ENCODE measurements at regions not wholly inside any gene's neighbourhood (a gene's known extent, or its start where the extent isn't known, plus 50 kb on each side); places are given as distances from the start of the nearest gene placed in this dataset.

- no peak overlapping the region for H3K9ac ChIP-seq (ENCODE audit: insufficient read depth, low read length)
- H3K79me2 ChIP-seq (ENCODE audit: control insufficient read depth, insufficient read depth, low read length): no peaks in the 10 kb centered on the region
- TF ChIP-seq CTCF (conservative IDR thresholded peaks at IDR 0.05 in 1 of 2, IDR thresholded peaks at IDR 0.05 in 1 of 2; ENCODE audit: low read depth in 1 of 2, low read length in 2 of 2): no peak
- no peak for TF ChIP-seq EZH2 (IDR thresholded peaks at IDR 0.05; ENCODE audit: low read length, missing control alignments)
- H3K9me3 ChIP-seq (ENCODE audit: control insufficient read depth, insufficient read depth, low read depth, low read length): no peaks in the 10 kb centered on the region
- H3K4me3 ChIP-seq (replicated peaks in 1 of 4; ENCODE audit: control extremely low read depth in 1 of 4, insufficient read depth in 1 of 4, low read depth in 3 of 4, low read length in 4 of 4): no peak overlapping the region
- H2AFZ ChIP-seq (ENCODE audit: low read length): no peak overlapping the region
- H3K27me3 ChIP-seq (ENCODE audit: control insufficient read depth, insufficient read depth, low read length): no peaks in the 10 kb centered on the region
- no peak overlapping the region for H3K27ac ChIP-seq (ENCODE audit: insufficient read depth, low read length)
- no peaks in the 10 kb centered on the region for H4K20me1 ChIP-seq (ENCODE audit: control insufficient read depth, extremely low read depth, insufficient read depth, low read length)
- DNase-seq (ENCODE audit: low read depth in 2 of 2): no peak
- H3K4me1 ChIP-seq (ENCODE audit: control insufficient read depth, extremely low read depth, insufficient read depth, low read length): no peaks in the 10 kb centered on the region
- no peak overlapping the region for H3K4me2 ChIP-seq (ENCODE audit: extremely low read depth, insufficient read depth, low read length)
- no peaks in the 10 kb centered on the region for H3K36me3 ChIP-seq (ENCODE audit: control insufficient read depth, insufficient read depth, low read length)
Observed at GRCh38 chr6:92195796-92196195, 1223.6 kb downstream of the EPHA7 start.

DNA sequence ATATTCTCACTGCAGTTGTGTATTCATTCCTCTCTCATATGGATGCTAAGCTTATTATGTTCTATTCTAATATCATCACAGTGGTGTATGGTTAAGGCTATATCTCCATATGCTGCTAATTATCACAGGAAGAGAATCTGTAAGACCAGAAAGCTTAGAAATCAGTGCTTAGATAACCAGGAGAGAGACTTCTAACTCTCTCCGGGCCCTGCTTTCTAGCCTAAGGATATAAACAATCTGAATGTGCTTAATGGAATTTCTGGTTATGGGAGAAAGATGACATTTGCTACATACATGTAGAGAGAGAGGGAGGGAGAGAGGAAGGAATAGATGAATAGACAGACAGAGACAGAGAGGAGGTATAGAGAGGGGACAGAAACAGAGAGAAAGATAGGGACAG, 1231.3 kb downstream of the EPHA7 start:
- H3K9me3 ChIP-seq (ENCODE audit: control insufficient read depth, insufficient read depth, low read depth, low read length): no peaks in the 10 kb centered on the region
- H2AFZ ChIP-seq (ENCODE audit: low read length): no peak overlapping the region

DNA sequence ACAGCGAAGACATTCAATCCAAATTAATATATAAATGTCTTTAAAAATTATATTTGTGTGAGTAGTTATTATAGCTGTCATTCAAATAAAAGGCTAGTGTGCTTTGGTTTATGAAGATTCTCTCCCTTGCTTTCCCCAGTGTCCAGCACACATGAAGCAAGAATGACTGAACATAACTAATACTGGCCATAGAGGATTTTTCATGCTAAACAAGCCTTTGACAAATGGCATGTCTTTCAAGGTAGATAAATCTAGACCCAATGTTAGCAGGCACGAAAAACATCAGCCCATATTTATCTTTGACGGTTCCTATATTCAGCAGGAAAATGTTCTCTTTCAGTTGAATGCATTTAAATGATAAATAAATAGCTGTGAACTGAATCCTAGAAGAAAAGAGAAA, 1234.4 kb downstream of the EPHA7 start:
- Histone ChIP-seq H3K9ac (ENCODE audit: insufficient read depth, low read length) (no peak overlapping the region), H4K20me1 (ENCODE audit: control insufficient read depth, extremely low read depth, insufficient read depth, low read length) (no peaks in the 10 kb centered on the region), H2AFZ (ENCODE audit: low read length) (no peak overlapping the region), H3K4me1 (ENCODE audit: control insufficient read depth, extremely low read depth, insufficient read depth, low read length) (no peaks in the 10 kb centered on the region), H3K27me3 (ENCODE audit: control insufficient read depth, insufficient read depth, low read length) (no peaks in the 10 kb centered on the region), H3K4me3 (replicated peaks in 1 of 4; ENCODE audit: control extremely low read depth in 1 of 4, insufficient read depth in 1 of 4, low read depth in 3 of 4, low read length in 4 of 4) (no peak overlapping the region), H3K36me3 (ENCODE audit: control insufficient read depth, insufficient read depth, low read length) (no peaks in the 10 kb centered on the region), H3K4me2 (ENCODE audit: extremely low read depth, insufficient read depth, low read length) (no peak overlapping the region), H3K27ac (ENCODE audit: insufficient read depth, low read length) (no peak overlapping the region), H3K9me3 (ENCODE audit: control insufficient read depth, insufficient read depth, low read depth, low read length) (no peaks in the 10 kb centered on the region), H3K79me2 (ENCODE audit: control insufficient read depth, insufficient read depth, low read length) (no peaks in the 10 kb centered on the region)
- no peak for DNase-seq (ENCODE audit: low read depth in 2 of 2)
- TF ChIP-seq CTCF (conservative IDR thresholded peaks at IDR 0.05 in 1 of 2, IDR thresholded peaks at IDR 0.05 in 1 of 2; ENCODE audit: low read depth in 1 of 2, low read length in 2 of 2): no peak
- no peak for TF ChIP-seq EZH2 (IDR thresholded peaks at IDR 0.05; ENCODE audit: low read length, missing control alignments)

More for the DNA sequence above, 1231.3 kb downstream of the EPHA7 start:
- Histone ChIP-seq H3K36me3 (ENCODE audit: control insufficient read depth, insufficient read depth, low read length) (no peaks in the 10 kb centered on the region), H4K20me1 (ENCODE audit: control insufficient read depth, extremely low read depth, insufficient read depth, low read length) (no peaks in the 10 kb centered on the region), H3K79me2 (ENCODE audit: control insufficient read depth, insufficient read depth, low read length) (no peaks in the 10 kb centered on the region), H3K4me1 (ENCODE audit: control insufficient read depth, extremely low read depth, insufficient read depth, low read length) (no peaks in the 10 kb centered on the region), H3K4me3 (replicated peaks in 1 of 4; ENCODE audit: control extremely low read depth in 1 of 4, insufficient read depth in 1 of 4, low read depth in 3 of 4, low read length in 4 of 4) (no peak overlapping the region), H3K27ac (ENCODE audit: insufficient read depth, low read length) (no peak overlapping the region), H3K4me2 (ENCODE audit: extremely low read depth, insufficient read depth, low read length) (no peak overlapping the region), H3K9ac (ENCODE audit: insufficient read depth, low read length) (no peak overlapping the region), H3K27me3 (ENCODE audit: control insufficient read depth, insufficient read depth, low read length) (no peaks in the 10 kb centered on the region)
- no peak for DNase-seq (ENCODE audit: low read depth in 2 of 2)
- TF ChIP-seq CTCF (conservative IDR thresholded peaks at IDR 0.05 in 1 of 2, IDR thresholded peaks at IDR 0.05 in 1 of 2; ENCODE audit: low read depth in 1 of 2, low read length in 2 of 2) (no peak), EZH2 (IDR thresholded peaks at IDR 0.05; ENCODE audit: low read length, missing control alignments) (no peak)

Data from fibroblast of lung (primary cell).